GM12878 (cell line): ENCODE measurements at regions not wholly inside any gene's neighbourhood (a gene's known extent, or its start where the extent isn't known, plus 50 kb on each side); places are given as distances from the start of the nearest gene placed in this dataset.
"Not testable (repeated sequence)": the region's sequence is repeated elsewhere in the genome, so short reads cannot be mapped to it uniquely, and the experiment has no call there.

Source experiments
- ATAC-seq: fragments of 200-7000 bp; cut with Tn5 transposase; 3 replicates; pipeline ENCODE4 v1.9.1; 2020; ENCODE audit warnings: mild to moderate bottlenecking, moderate library complexity
- BruUV-seq: library from RNA; stranded (reverse); fragments of 400-500 nt; replicated peaks from 2 replicates; lab custom pipeline; 2021; lab: Mats Ljungman, UMichigan
- CTCF ChIA-PET: fragments of 300-600 bp; sonication (Branson Sonifier 250); formaldehyde crosslinking; extraction: SDS; loops from one replicate; lab custom pipeline; 2021; ENCODE audit warnings: inconsistent platforms; lab: Yijun Ruan, JAX
- POLR2A ChIA-PET: fragments of 350-600 bp; formaldehyde crosslinking; extraction: SDS; loops from one replicate; lab custom pipeline; 2021; ENCODE audit warnings: inconsistent platforms; lab: Charles Lee
- RAD21 ChIA-PET: fragments of 300-600 bp; sonication (Branson Sonifier 250); formaldehyde crosslinking; loops from one replicate; lab custom pipeline; 2023; ENCODE audit warnings: antibody characterized with exemption; ENCODE audit not compliant: unreplicated experiment; lab: Charles Lee
- SMC1A ChIA-PET: fragments of 300-600 bp; sonication (Branson Sonifier 250); formaldehyde crosslinking; loops from one replicate; lab custom pipeline; 2023; ENCODE audit not compliant: unreplicated experiment, uncharacterized antibody; lab: Charles Lee
- DNase-seq: peaks from one replicate; pipeline ENCODE4 v3.0.0-alpha.2; 2011; ENCODE audit warnings: low read depth, low spot score
- FAIRE-seq: peaks from 3 replicates; lab custom pipeline; 2011; peaks lifted over from hg19 to GRCh38; lab: Jason Lieb, UNC
- H2AFZ ChIP-seq: 2 replicates; pipeline ENCODE4 v1.6.0; 2011; ENCODE audit warnings: low read depth, low read length, control low read depth; ENCODE audit not compliant: control insufficient read depth
- H3K27ac ChIP-seq: 2 replicates; pipeline ENCODE4 v1.5.1; 2011; ENCODE audit warnings: control low read depth; ENCODE audit not compliant: control insufficient read depth, insufficient read depth
- H3K27me3 ChIP-seq, 2 experiments: replicated peaks in 1 of 2; 2 replicates each; pipeline versions ENCODE4 v1.6.0 to v1.6.1; 2011; ENCODE audit warnings: low read length in 1 of 2; ENCODE audit not compliant: control insufficient read depth in 2 of 2, insufficient read depth in 2 of 2
- H3K36me3 ChIP-seq, 2 experiments: 2 replicates each; pipeline ENCODE4 v1.5.1; 2011; ENCODE audit warnings: low read length in 1 of 2; ENCODE audit not compliant: control insufficient read depth in 2 of 2, insufficient read depth in 2 of 2
- H3K4me1 ChIP-seq: 2 replicates; pipeline ENCODE4 v1.6.1; 2011; ENCODE audit warnings: mild to moderate bottlenecking, low read length, moderate library complexity, mixed read lengths; ENCODE audit not compliant: control insufficient read depth, insufficient read depth
- H3K4me2 ChIP-seq: 2 replicates; pipeline ENCODE4 v1.6.0; 2011; ENCODE audit warnings: control low read depth; ENCODE audit not compliant: control insufficient read depth, insufficient read depth
- H3K4me3 ChIP-seq: fragments of 200-600 bp; sonication (generic); 2 replicates; pipeline ENCODE4 v1.5.1; 2016
- H3K79me2 ChIP-seq: 2 replicates; pipeline ENCODE4 v1.6.0; 2011; ENCODE audit warnings: low read length; ENCODE audit not compliant: control insufficient read depth, insufficient read depth
- H3K9ac ChIP-seq: 2 replicates; pipeline ENCODE4 v1.8.0; 2011; ENCODE audit warnings: low read length, control low read depth, mixed read lengths; ENCODE audit not compliant: control insufficient read depth, insufficient read depth
- H3K9me3 ChIP-seq: replicated peaks from 3 replicates; pipeline ENCODE4 v1.5.1; 2011; ENCODE audit warnings: mild to moderate bottlenecking, low read length; ENCODE audit not compliant: control insufficient read depth, insufficient read depth
- H4K20me1 ChIP-seq: 2 replicates; pipeline ENCODE4 v1.6.0; 2011; ENCODE audit not compliant: control insufficient read depth, insufficient read depth
- WGBS: methylation state at CpG from one replicate; pipeline ENCODE4 v1.1.6; 2016; ENCODE audit warnings: low lambda C conversion rate; ENCODE audit not compliant: insufficient replicate concordance, insufficient coverage; ENCODE audit errors: missing lambda C conversion rate; 5-methylcytosine and 5-hydroxymethylcytosine counted together
- in situ Hi-C: fragments of 300-500 bp; cut with MboI; formaldehyde crosslinking; loops from 9 replicates; pipeline ENCODE4 v1.14.3; 2018; ENCODE audit warnings: mixed read lengths
- intact Hi-C: fragments of 100-400 bp; cut with micrococcal nuclease; formaldehyde crosslinking; loops from one replicate; pipeline ENCODE4 v1.14.2; 2022; ENCODE audit not compliant: unreplicated experiment

GRCh38 chr2:111606632-111607031 is 277.4 kb downstream of the ANAPC1 start:
- H3K36me3 ChIP-seq, POLR2A ChIA-PET, H3K4me1 ChIP-seq, intact Hi-C loops, H3K4me2 ChIP-seq, H3K27ac ChIP-seq, H3K27me3 ChIP-seq, H3K9me3 ChIP-seq, H3K79me2 ChIP-seq, H4K20me1 ChIP-seq, RAD21 ChIA-PET, DNase-seq, H3K4me3 ChIP-seq, H2AFZ ChIP-seq, FAIRE-seq, BruUV-seq, in situ Hi-C loops, ATAC-seq, SMC1A ChIA-PET, CTCF ChIA-PET, H3K9ac ChIP-seq: not testable (repeated sequence)
- no CpG with 5 or more reads among the region's 1 CpG for WGBS

- CTCF ChIA-PET, BruUV-seq, ATAC-seq, H3K9ac ChIP-seq, FAIRE-seq, H4K20me1 ChIP-seq, DNase-seq, in situ Hi-C loops, H3K79me2 ChIP-seq, RAD21 ChIA-PET, H2AFZ ChIP-seq, H3K4me2 ChIP-seq, H3K9me3 ChIP-seq, intact Hi-C loops, H3K27me3 ChIP-seq, SMC1A ChIA-PET, H3K27ac ChIP-seq, H3K4me3 ChIP-seq, POLR2A ChIA-PET, H3K4me1 ChIP-seq, H3K36me3 ChIP-seq: not testable (repeated sequence)
- WGBS = 62% methylated on average over 4 of the region's 5 CpGs
Measured at GRCh38 chr2:111609146-111609844, 274.7 kb downstream of the ANAPC1 start.

GRCh38 chr2:111610035-111610434 is 274.0 kb downstream of the ANAPC1 start:
- FAIRE-seq, H3K4me2 ChIP-seq, BruUV-seq, H3K27me3 ChIP-seq, in situ Hi-C loops, H2AFZ ChIP-seq, SMC1A ChIA-PET, ATAC-seq, DNase-seq, CTCF ChIA-PET, H3K79me2 ChIP-seq, H3K4me3 ChIP-seq, H4K20me1 ChIP-seq, RAD21 ChIA-PET, intact Hi-C loops, H3K4me1 ChIP-seq, H3K27ac ChIP-seq, H3K9ac ChIP-seq, POLR2A ChIA-PET, H3K36me3 ChIP-seq, H3K9me3 ChIP-seq: not testable (repeated sequence)
- 6% methylated on average over 2 of the region's 2 CpGs for WGBS
